ENCODE measurements at regions not wholly inside any gene's neighbourhood (a gene's known extent, or its start where the extent isn't known, plus 50 kb on each side); places are given as distances from the start of the nearest gene placed in this dataset.

GRCh38 chr13:102993348-102993747, 72.9 kb downstream of the SLC10A2 start:
- Histone ChIP-seq H3K9me3 (no peaks in the 10 kb centered on the region), H3K27ac (no peak overlapping the region), H3K4me3 (no peak overlapping the region), H3K27me3 (ENCODE audit: insufficient read depth in 3 of 3, low read length in 2 of 3) (no peaks in the 10 kb centered on the region), H3K4me1 (no peaks in the 10 kb centered on the region), H3K36me3 (ENCODE audit: insufficient read depth in 1 of 2, low read depth in 1 of 2) (no peaks in the 10 kb centered on the region)
- no peak for TF ChIP-seq CTCF (IDR thresholded peaks at IDR 0.05)
- intact Hi-C loops (cut with DNase I): no loop called here
- ATAC-seq (no peak), DNase-seq (no peak)
- 52 to 67% (median 63%) methylated on average over 2 of the region's 2 CpGs for WGBS, 3 donors

GRCh38 chr13:102984210-102984609, 82.0 kb downstream of the SLC10A2 start:
- H3K36me3 ChIP-seq (ENCODE audit: insufficient read depth in 1 of 2, low read depth in 1 of 2): no peaks in the 10 kb centered on the region
- TF ChIP-seq CTCF (IDR thresholded peaks at IDR 0.05): no peak
- no peaks in the 10 kb centered on the region for H3K27me3 ChIP-seq (ENCODE audit: insufficient read depth in 3 of 3, low read length in 2 of 3)
- no peak overlapping the region for H3K27ac ChIP-seq
- H3K9me3 ChIP-seq: no peaks in the 10 kb centered on the region
- no peak for DNase-seq
- H3K4me3 ChIP-seq: no peak overlapping the region
- no peaks in the 10 kb centered on the region for H3K4me1 ChIP-seq
- no peak for ATAC-seq
- WGBS, 3 donors: 57 to 80% (median 72%) methylated on average over 5 of the region's 5 CpGs
- intact Hi-C loops (cut with DNase I): no loop called here

- Histone ChIP-seq H3K4me1 (no peaks in the 10 kb centered on the region), H3K27ac (no peak overlapping the region), H3K9me3 (no peaks in the 10 kb centered on the region), H3K27me3 (ENCODE audit: insufficient read depth in 3 of 3, low read length in 2 of 3) (no peaks in the 10 kb centered on the region), H3K4me3 (no peak overlapping the region), H3K36me3 (ENCODE audit: insufficient read depth in 1 of 2, low read depth in 1 of 2) (no peaks in the 10 kb centered on the region)
- ATAC-seq (no peak), DNase-seq (no peak)
- no peak for TF ChIP-seq CTCF (IDR thresholded peaks at IDR 0.05)
- intact Hi-C loops (cut with DNase I): no loop called here
- 54 to 58% (median 56%) methylated on average over 3 of the region's 3 CpGs for WGBS, 3 donors
These were observed 82.7 kb downstream of the SLC10A2 start for GRCh38 chr13:102983496-102983895.

- H3K4me1 ChIP-seq: no peaks in the 10 kb centered on the region
- H3K27ac ChIP-seq: no peak overlapping the region
- DNase-seq: no peak
- no peaks in the 10 kb centered on the region for H3K9me3 ChIP-seq
- no peak for ATAC-seq
- intact Hi-C loops (cut with DNase I): no loop called here
- H3K27me3 ChIP-seq (ENCODE audit: insufficient read depth in 3 of 3, low read length in 2 of 3): no peaks in the 10 kb centered on the region
- no peak for TF ChIP-seq CTCF (IDR thresholded peaks at IDR 0.05)
- H3K4me3 ChIP-seq: no peak overlapping the region
- WGBS, 3 donors: 67 to 78% (median 74%) methylated on average over 7 of the region's 7 CpGs
- no peaks in the 10 kb centered on the region for H3K36me3 ChIP-seq (ENCODE audit: insufficient read depth in 1 of 2, low read depth in 1 of 2)
These were observed 85.8 kb downstream of the SLC10A2 start for GRCh38 chr13:102980331-102980982.

- WGBS, 3 donors: 20 to 32% (median 28%) methylated on average over 4 of the region's 4 CpGs
- DNase-seq (no peak), ATAC-seq (no peak)
- no peaks in the 10 kb centered on the region for H3K36me3 ChIP-seq (ENCODE audit: insufficient read depth in 1 of 2, low read depth in 1 of 2)
- no peaks in the 10 kb centered on the region for H3K27me3 ChIP-seq (ENCODE audit: insufficient read depth in 3 of 3, low read length in 2 of 3)
- no peak overlapping the region for H3K27ac ChIP-seq
- no peaks in the 10 kb centered on the region for H3K4me1 ChIP-seq
- no peak for TF ChIP-seq CTCF (IDR thresholded peaks at IDR 0.05)
- peak overlapping the region; percentile 30 for H3K4me3 ChIP-seq
- H3K9me3 ChIP-seq: no peaks in the 10 kb centered on the region
- intact Hi-C loops (cut with DNase I): no loop called here
These were observed 88.0 kb downstream of the SLC10A2 start for GRCh38 chr13:102978168-102978567.
